HL-60 (cell line): ENCODE measurements at regions not wholly inside any gene's neighbourhood (a gene's known extent, or its start where the extent isn't known, plus 50 kb on each side); places are given as distances from the start of the nearest gene placed in this dataset.

ENCODE experiments used
- DNase-seq, 2 experiments: peaks; one replicate each; pipeline ENCODE4 v3.0.0-alpha.2; 2010 to 2020; ENCODE audit warnings: low read depth in 1 of 2, low spot score in 1 of 2
- H3K27ac ChIP-seq: fragments of 250-450 bp; sonication (Bioruptor Pico); replicated peaks from 2 replicates; pipeline ENCODE4 v1.5.1; 2020; ENCODE audit warnings: mild to moderate bottlenecking, moderate library complexity
- H3K27me3 ChIP-seq: fragments of 250-450 bp; sonication (Bioruptor Pico); 2 replicates; pipeline ENCODE4 v1.5.1; 2021; ENCODE audit warnings: mild to moderate bottlenecking, moderate library complexity; ENCODE audit not compliant: insufficient read depth, poor library complexity, severe bottlenecking
- H3K4me3 ChIP-seq: replicated peaks from 2 replicates; pipeline ENCODE4 v1.5.1; 2011; ENCODE audit warnings: mild to moderate bottlenecking, control low read depth, low read length; ENCODE audit not compliant: insufficient read depth
- CTCF ChIP-seq: IDR thresholded peaks from one replicate; pipeline ENCODE4 v1.5.1; 2011; ENCODE audit warnings: low read length, control low read depth, inconsistent platforms; ENCODE audit not compliant: insufficient read depth
- GABPA ChIP-seq: IDR thresholded peaks from 2 replicates; pipeline ENCODE4 v1.6.1; 2012; ENCODE audit warnings: low read depth
- POLR2AphosphoS5 ChIP-seq: IDR thresholded peaks from 2 replicates; pipeline ENCODE4 v1.6.1; 2012; ENCODE audit warnings: low read depth
- SPI1 ChIP-seq: IDR thresholded peaks from 2 replicates; pipeline ENCODE4 v1.6.1; 2012; ENCODE audit warnings: low read depth, mild to moderate bottlenecking, borderline replicate concordance
- TF ChIP-seq, protein P1 (sequence below): IDR thresholded peaks from 2 replicates; pipeline ENCODE4 v1.6.1; 2012; ENCODE audit warnings: low read depth; ENCODE audit not compliant: insufficient replicate concordance

- no peak for DNase-seq
- Histone ChIP-seq H3K27ac (no peak overlapping the region), H3K4me3 (no peak overlapping the region), H3K27me3 (no peaks in the 10 kb centered on the region)
- TF ChIP-seq, protein P1, sequence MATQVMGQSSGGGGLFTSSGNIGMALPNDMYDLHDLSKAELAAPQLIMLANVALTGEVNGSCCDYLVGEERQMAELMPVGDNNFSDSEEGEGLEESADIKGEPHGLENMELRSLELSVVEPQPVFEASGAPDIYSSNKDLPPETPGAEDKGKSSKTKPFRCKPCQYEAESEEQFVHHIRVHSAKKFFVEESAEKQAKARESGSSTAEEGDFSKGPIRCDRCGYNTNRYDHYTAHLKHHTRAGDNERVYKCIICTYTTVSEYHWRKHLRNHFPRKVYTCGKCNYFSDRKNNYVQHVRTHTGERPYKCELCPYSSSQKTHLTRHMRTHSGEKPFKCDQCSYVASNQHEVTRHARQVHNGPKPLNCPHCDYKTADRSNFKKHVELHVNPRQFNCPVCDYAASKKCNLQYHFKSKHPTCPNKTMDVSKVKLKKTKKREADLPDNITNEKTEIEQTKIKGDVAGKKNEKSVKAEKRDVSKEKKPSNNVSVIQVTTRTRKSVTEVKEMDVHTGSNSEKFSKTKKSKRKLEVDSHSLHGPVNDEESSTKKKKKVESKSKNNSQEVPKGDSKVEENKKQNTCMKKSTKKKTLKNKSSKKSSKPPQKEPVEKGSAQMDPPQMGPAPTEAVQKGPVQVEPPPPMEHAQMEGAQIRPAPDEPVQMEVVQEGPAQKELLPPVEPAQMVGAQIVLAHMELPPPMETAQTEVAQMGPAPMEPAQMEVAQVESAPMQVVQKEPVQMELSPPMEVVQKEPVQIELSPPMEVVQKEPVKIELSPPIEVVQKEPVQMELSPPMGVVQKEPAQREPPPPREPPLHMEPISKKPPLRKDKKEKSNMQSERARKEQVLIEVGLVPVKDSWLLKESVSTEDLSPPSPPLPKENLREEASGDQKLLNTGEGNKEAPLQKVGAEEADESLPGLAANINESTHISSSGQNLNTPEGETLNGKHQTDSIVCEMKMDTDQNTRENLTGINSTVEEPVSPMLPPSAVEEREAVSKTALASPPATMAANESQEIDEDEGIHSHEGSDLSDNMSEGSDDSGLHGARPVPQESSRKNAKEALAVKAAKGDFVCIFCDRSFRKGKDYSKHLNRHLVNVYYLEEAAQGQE = no peak
- TF ChIP-seq GABPA (no peak), CTCF (no peak), POLR2AphosphoS5 (no peak), SPI1 (no peak)
Observed at GRCh38 chr9:80555782-80556325, 984.1 kb downstream of the TLE4 start.

- DNase-seq = no peak
Observed at GRCh38 chr9:80554856-80555255, 983.1 kb downstream of the TLE4 start.

GRCh38 chr9:80554301-80554700, 982.5 kb downstream of the TLE4 start:
- TF ChIP-seq SPI1 (no peak), CTCF (no peak), POLR2AphosphoS5 (no peak), GABPA (no peak)
- TF ChIP-seq, protein P1 = no peak
- Histone ChIP-seq H3K27me3 (no peaks in the 10 kb centered on the region), H3K27ac (no peak overlapping the region), H3K4me3 (no peak overlapping the region)
- no peak for DNase-seq

More at GRCh38 chr9:80554856-80555255, 983.1 kb downstream of the TLE4 start:
- Histone ChIP-seq H3K27me3 (no peaks in the 10 kb centered on the region), H3K27ac (no peak overlapping the region), H3K4me3 (no peak overlapping the region)
- no peak for TF ChIP-seq GABPA
- TF ChIP-seq, protein P1 = no peak
- no peak for TF ChIP-seq POLR2AphosphoS5
- no peak for TF ChIP-seq SPI1
- TF ChIP-seq CTCF = no peak
